HEK293 (cell line): ENCODE measurements at regions not wholly inside any gene's neighbourhood (a gene's known extent, or its start where the extent isn't known, plus 50 kb on each side); places are given as distances from the start of the nearest gene placed in this dataset.
"Not testable (repeated sequence)": the region's sequence is repeated elsewhere in the genome, so short reads cannot be mapped to it uniquely, and the experiment has no call there.

ENCODE experiments used
- CTCF ChIA-PET: fragments of 350-600 bp; formaldehyde crosslinking; extraction: SDS; loops from one replicate; lab custom pipeline; 2021; ENCODE audit warnings: antibody characterized with exemption; lab: Yijun Ruan, JAX
- POLR2A ChIA-PET: fragments of 300-600 bp; formaldehyde crosslinking; extraction: SDS; loops from one replicate; lab custom pipeline; 2020; ENCODE audit warnings: antibody characterized with exemption, inconsistent platforms; lab: Yijun Ruan, JAX
- H3K27ac ChIP-seq: fragments of 200-500 bp; sonication (Bioruptor generic); 2 replicates; pipeline ENCODE4 v1.5.1; 2014; ENCODE audit warnings: low read depth, low read length, control low read depth, inconsistent platforms; ENCODE audit errors: extremely low read depth
- H3K36me3 ChIP-seq, 2 experiments: fragments of 200-500 bp in 1 of 2; sonication (Bioruptor generic) in 1 of 2; 1 replicate in 1 of 2; 2 replicates in 1 of 2; pipeline ENCODE4 v1.5.1; 2014 to 2017; ENCODE audit warnings: inconsistent platforms in 2 of 2, low read length in 2 of 2; ENCODE audit not compliant: control insufficient read depth in 2 of 2, insufficient read depth in 1 of 2
- H3K4me1 ChIP-seq: fragments of 200-500 bp; sonication (Bioruptor generic); 2 replicates; pipeline ENCODE4 v1.5.1; 2014; ENCODE audit warnings: mild to moderate bottlenecking, low read length, inconsistent platforms; ENCODE audit not compliant: control insufficient read depth, insufficient read depth
- H3K4me3 ChIP-seq: 2 replicates; pipeline ENCODE4 v1.5.1; 2011; ENCODE audit warnings: low read depth, mild to moderate bottlenecking, control low read depth, low read length, moderate library complexity
- H3K9me3 ChIP-seq: fragments of 200-500 bp; sonication (Bioruptor generic); 2 replicates; pipeline ENCODE4 v1.5.1; 2014; ENCODE audit warnings: low read depth, low read length, inconsistent platforms; ENCODE audit not compliant: control insufficient read depth, insufficient read depth
- HOXA7 ChIP-seq: sonication (generic); formaldehyde crosslinking; IDR thresholded peaks from 2 replicates; pipeline ENCODE4 v1.8.1; 2022; ENCODE audit warnings: missing genetic modification reagents, borderline replicate concordance
- MEIS1 ChIP-seq: sonication (generic); formaldehyde crosslinking; IDR thresholded peaks from 2 replicates; pipeline ENCODE4 v1.8.1; 2022; ENCODE audit warnings: missing genetic modification reagents, mild to moderate bottlenecking, borderline replicate concordance
- SCRT2 ChIP-seq: fragments of 450-650 bp; formaldehyde crosslinking; IDR thresholded peaks from 2 replicates; pipeline ENCODE4 v1.5.1; 2016; ENCODE audit warnings: missing biosample characterization, missing genetic modification characterization
- ZBTB1 ChIP-seq: fragments of 450-650 bp; formaldehyde crosslinking; IDR thresholded peaks from 2 replicates; pipeline ENCODE4 v1.5.1; 2016; ENCODE audit warnings: missing biosample characterization, missing genetic modification characterization
- ZIC2 ChIP-seq: fragments of 450-650 bp; formaldehyde crosslinking; IDR thresholded peaks from 2 replicates; pipeline ENCODE4 v1.5.1; 2016; ENCODE audit warnings: missing biosample characterization, missing genetic modification characterization
- ZNF138 ChIP-seq: fragments of 450-650 bp; formaldehyde crosslinking; IDR thresholded peaks from 2 replicates; pipeline ENCODE4 v1.5.1; 2016; ENCODE audit warnings: missing biosample characterization, missing genetic modification characterization, borderline replicate concordance
- ZNF211 ChIP-seq: fragments of 450-650 bp; formaldehyde crosslinking; IDR thresholded peaks from 2 replicates; pipeline ENCODE4 v1.5.1; 2016; ENCODE audit warnings: low read depth, missing biosample characterization, missing genetic modification characterization
- ZNF37A ChIP-seq: fragments of 450-650 bp; IDR thresholded peaks from 2 replicates; pipeline ENCODE4 v1.5.1; 2018; ENCODE audit warnings: missing biosample characterization, missing genetic modification characterization
- ZNF416 ChIP-seq: fragments of 450-650 bp; formaldehyde crosslinking; IDR thresholded peaks from 2 replicates; pipeline ENCODE4 v1.5.1; 2016; ENCODE audit warnings: missing biosample characterization, missing genetic modification characterization
- ZNF48 ChIP-seq: fragments of 450-650 bp; formaldehyde crosslinking; IDR thresholded peaks from 2 replicates; pipeline ENCODE4 v1.5.1; 2016; ENCODE audit warnings: missing biosample characterization, missing genetic modification characterization
- ZNF621 ChIP-seq: fragments of 450-650 bp; formaldehyde crosslinking; IDR thresholded peaks from 2 replicates; pipeline ENCODE4 v1.5.1; 2017; ENCODE audit warnings: missing biosample characterization, missing genetic modification characterization
- ZNF629 ChIP-seq: fragments of 450-650 bp; formaldehyde crosslinking; IDR thresholded peaks from 2 replicates; pipeline ENCODE4 v1.5.1; 2017; ENCODE audit warnings: missing biosample characterization, missing genetic modification characterization
- ZNF658 ChIP-seq: fragments of 450-650 bp; formaldehyde crosslinking; IDR thresholded peaks from 2 replicates; pipeline ENCODE4; 2016; ENCODE audit warnings: missing biosample characterization, missing genetic modification characterization
- ZNF670 ChIP-seq: fragments of 450-650 bp; formaldehyde crosslinking; IDR thresholded peaks from 2 replicates; pipeline ENCODE4 v1.5.1; 2016; ENCODE audit warnings: missing biosample characterization, missing genetic modification characterization, low read depth
- ZNF792 ChIP-seq: fragments of 450-650 bp; formaldehyde crosslinking; IDR thresholded peaks from 2 replicates; pipeline ENCODE4 v1.5.1; 2016; ENCODE audit warnings: missing biosample characterization, missing genetic modification characterization
- ZNF843 ChIP-seq: fragments of 450-650 bp; formaldehyde crosslinking; IDR thresholded peaks from 2 replicates; pipeline ENCODE4 v1.5.1; 2016; ENCODE audit warnings: missing biosample characterization, missing genetic modification characterization
- ZSCAN16 ChIP-seq: fragments of 450-650 bp; formaldehyde crosslinking; IDR thresholded peaks from 2 replicates; pipeline ENCODE4 v1.5.1; 2016; ENCODE audit warnings: missing biosample characterization, missing genetic modification characterization
- TF ChIP-seq, protein P1 (sequence below): fragments of 450-650 bp; formaldehyde crosslinking; conservative IDR thresholded peaks from 2 replicates; pipeline ENCODE4 v1.5.1; 2016; ENCODE audit warnings: low read depth, missing biosample characterization, missing genetic modification characterization
- TF ChIP-seq, protein P2 (sequence below): fragments of 450-650 bp; formaldehyde crosslinking; IDR thresholded peaks from 2 replicates; pipeline ENCODE4; 2016; ENCODE audit warnings: missing biosample characterization, missing genetic modification characterization
- TF ChIP-seq, protein P3 (sequence below): fragments of 450-650 bp; formaldehyde crosslinking; conservative IDR thresholded peaks from 2 replicates; pipeline ENCODE4 v1.5.1; 2016; ENCODE audit warnings: low read depth, missing biosample characterization, missing genetic modification characterization
- TF ChIP-seq, protein P4 (sequence below): fragments of 450-650 bp; formaldehyde crosslinking; IDR thresholded peaks from 2 replicates; pipeline ENCODE4 v1.5.1; 2017; ENCODE audit warnings: missing biosample characterization, mild to moderate bottlenecking, missing genetic modification characterization, moderate library complexity

DNA sequence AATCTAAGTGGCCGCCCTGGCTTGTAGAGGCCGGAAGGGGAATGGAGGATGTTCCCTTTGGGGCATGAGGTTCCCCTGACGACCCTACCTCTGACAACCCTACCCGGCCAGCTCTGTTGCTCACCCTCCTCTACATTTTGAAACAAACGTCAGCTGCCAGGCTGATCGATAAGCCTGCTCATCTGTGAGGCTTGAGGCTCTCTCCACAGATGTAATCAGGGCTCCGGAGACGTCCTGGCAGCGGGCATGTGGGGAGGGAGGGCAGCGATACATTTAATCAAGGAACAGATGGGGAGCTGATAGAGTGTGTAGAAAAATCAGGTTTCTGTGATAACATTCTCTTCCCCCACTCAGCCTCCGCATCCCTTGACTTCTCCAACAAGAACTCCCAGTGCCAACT is 212.3 kb upstream of the SDK2 start:
- TF ChIP-seq ZNF792 (no peak), ZNF211 (tag by site-specific recombination) (no peak), ZBTB1 (tag by site-specific recombination) (no peak), ZNF670 (tag by site-specific recombination) (no peak), ZIC2 (tag by site-specific recombination) (no peak), ZNF138 (no peak), ZNF629 (no peak), ZNF48 (tag by site-specific recombination) (no peak), ZNF621 (tag by site-specific recombination) (no peak), SCRT2 (tag by site-specific recombination) (no peak), ZNF37A (tag by site-specific recombination) (no peak), ZNF658 (tag by site-specific recombination) (no peak), ZNF416 (no peak), ZSCAN16 (tag by site-specific recombination) (no peak)
- TF ChIP-seq, protein P1, sequence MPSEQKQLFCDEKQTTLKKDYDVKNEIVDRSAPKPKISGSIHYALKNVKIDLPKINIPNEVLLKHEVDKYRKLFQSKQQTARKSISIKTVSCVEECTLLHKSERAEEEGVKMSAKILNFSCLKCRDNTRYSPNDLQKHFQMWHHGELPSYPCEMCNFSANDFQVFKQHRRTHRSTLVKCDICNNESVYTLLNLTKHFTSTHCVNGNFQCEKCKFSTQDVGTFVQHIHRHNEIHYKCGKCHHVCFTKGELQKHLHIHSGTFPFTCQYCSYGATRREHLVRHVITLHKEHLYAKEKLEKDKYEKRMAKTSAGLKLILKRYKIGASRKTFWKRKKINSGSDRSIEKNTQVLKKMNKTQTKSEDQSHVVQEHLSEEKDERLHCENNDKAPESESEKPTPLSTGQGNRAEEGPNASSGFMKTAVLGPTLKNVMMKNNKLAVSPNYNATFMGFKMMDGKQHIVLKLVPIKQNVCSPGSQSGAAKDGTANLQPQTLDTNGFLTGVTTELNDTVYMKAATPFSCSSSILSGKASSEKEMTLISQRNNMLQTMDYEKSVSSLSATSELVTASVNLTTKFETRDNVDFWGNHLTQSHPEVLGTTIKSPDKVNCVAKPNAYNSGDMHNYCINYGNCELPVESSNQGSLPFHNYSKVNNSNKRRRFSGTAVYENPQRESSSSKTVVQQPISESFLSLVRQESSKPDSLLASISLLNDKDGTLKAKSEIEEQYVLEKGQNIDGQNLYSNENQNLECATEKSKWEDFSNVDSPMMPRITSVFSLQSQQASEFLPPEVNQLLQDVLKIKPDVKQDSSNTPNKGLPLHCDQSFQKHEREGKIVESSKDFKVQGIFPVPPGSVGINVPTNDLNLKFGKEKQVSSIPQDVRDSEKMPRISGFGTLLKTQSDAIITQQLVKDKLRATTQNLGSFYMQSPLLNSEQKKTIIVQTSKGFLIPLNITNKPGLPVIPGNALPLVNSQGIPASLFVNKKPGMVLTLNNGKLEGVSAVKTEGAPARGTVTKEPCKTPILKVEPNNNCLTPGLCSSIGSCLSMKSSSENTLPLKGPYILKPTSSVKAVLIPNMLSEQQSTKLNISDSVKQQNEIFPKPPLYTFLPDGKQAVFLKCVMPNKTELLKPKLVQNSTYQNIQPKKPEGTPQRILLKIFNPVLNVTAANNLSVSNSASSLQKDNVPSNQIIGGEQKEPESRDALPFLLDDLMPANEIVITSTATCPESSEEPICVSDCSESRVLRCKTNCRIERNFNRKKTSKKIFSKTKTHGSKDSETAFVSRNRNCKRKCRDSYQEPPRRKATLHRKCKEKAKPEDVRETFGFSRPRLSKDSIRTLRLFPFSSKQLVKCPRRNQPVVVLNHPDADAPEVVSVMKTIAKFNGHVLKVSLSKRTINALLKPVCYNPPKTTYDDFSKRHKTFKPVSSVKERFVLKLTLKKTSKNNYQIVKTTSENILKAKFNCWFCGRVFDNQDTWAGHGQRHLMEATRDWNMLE (tag by site-specific recombination) = no peak
- TF ChIP-seq, protein P2, sequence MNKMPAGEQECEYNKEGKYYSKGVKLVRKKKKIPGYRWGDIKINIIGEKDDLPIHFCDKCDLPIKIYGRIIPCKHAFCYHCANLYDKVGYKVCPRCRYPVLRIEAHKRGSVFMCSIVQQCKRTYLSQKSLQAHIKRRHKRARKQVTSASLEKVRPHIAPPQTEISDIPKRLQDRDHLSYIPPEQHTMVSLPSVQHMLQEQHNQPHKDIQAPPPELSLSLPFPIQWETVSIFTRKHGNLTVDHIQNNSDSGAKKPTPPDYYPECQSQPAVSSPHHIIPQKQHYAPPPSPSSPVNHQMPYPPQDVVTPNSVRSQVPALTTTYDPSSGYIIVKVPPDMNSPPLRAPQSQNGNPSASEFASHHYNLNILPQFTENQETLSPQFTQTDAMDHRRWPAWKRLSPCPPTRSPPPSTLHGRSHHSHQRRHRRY (tag by site-specific recombination) = no peak
- TF ChIP-seq, all 188 proteins: peak for 0
- Histone ChIP-seq H3K4me1 (no peaks in the 10 kb centered on the region), H3K27ac (no peak overlapping the region), H3K4me3 (no peak overlapping the region), H3K9me3 (no peaks in the 10 kb centered on the region), H3K36me3 (no peaks in the 10 kb centered on the region)
- ChIA-PET POLR2A (no interaction called here), CTCF (no interaction called here)

DNA sequence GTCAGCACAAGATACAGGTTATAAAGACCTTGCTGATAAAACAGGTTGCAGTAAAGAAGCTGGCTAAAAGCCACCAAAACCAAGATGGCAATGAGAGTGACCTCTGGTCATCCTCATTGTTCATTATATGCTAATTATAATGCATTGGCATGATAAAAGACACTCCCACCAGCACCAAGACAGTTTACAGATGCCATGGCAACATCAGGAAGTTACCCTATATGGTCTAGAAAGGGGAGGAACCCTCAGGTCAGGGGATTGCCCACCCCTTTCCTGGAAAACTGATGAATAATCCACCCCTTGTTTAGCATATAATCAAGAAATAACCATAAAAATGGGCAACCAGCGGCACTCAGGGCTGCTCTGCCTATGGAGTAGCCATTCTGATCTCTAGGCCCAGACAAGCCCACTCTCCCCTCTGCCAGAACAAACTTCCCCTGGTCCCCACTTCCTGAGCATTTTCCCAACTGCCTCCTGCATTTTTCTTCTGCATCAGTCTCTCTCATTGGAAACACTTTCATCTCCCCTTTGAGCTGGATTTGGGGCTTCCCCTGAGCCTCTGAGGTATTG is 215.3 kb upstream of the SDK2 start:
- H3K4me3 ChIP-seq, H3K36me3 ChIP-seq, CTCF ChIA-PET, H3K27ac ChIP-seq, H3K4me1 ChIP-seq, H3K9me3 ChIP-seq, POLR2A ChIA-PET: not testable (repeated sequence)

DNA sequence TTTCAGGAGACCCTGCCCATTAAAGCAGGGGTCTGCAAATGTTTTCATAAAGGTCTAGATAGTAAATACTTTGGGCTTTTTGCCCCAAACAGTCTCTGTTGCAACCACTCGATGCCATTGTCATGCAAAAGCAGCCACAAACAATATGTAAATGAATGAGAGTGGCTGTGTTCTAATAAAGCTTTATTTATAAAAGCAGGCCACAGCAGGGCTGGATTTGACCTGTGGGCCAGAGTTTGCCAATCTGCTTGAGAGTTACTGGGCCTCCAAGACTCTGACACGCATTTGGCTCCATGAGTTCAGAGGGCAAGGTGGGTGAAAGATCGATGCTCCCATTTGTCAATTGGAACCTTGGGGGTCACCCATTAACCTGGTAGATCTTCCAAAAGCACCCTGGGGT is 217.3 kb upstream of the SDK2 start:
- no peak overlapping the region for H3K4me3 ChIP-seq
- ChIA-PET CTCF (no interaction called here), POLR2A (no interaction called here)
- H3K9me3 ChIP-seq = no peaks in the 10 kb centered on the region
- no peaks in the 10 kb centered on the region for H3K36me3 ChIP-seq
- H3K27ac ChIP-seq = no peak overlapping the region
- H3K4me1 ChIP-seq = no peaks in the 10 kb centered on the region
- no peak for TF ChIP-seq ZNF138
- no peak for TF ChIP-seq HOXA7
- TF ChIP-seq MEIS1 = no peak
- TF ChIP-seq, protein P3, sequence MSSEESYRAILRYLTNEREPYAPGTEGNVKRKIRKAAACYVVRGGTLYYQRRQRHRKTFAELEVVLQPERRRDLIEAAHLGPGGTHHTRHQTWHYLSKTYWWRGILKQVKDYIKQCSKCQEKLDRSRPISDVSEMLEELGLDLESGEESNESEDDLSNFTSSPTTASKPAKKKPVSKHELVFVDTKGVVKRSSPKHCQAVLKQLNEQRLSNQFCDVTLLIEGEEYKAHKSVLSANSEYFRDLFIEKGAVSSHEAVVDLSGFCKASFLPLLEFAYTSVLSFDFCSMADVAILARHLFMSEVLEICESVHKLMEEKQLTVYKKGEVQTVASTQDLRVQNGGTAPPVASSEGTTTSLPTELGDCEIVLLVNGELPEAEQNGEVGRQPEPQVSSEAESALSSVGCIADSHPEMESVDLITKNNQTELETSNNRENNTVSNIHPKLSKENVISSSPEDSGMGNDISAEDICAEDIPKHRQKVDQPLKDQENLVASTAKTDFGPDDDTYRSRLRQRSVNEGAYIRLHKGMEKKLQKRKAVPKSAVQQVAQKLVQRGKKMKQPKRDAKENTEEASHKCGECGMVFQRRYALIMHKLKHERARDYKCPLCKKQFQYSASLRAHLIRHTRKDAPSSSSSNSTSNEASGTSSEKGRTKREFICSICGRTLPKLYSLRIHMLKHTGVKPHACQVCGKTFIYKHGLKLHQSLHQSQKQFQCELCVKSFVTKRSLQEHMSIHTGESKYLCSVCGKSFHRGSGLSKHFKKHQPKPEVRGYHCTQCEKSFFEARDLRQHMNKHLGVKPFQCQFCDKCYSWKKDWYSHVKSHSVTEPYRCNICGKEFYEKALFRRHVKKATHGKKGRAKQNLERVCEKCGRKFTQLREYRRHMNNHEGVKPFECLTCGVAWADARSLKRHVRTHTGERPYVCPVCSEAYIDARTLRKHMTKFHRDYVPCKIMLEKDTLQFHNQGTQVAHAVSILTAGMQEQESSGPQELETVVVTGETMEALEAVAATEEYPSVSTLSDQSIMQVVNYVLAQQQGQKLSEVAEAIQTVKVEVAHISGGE = no peak
- no peak for TF ChIP-seq ZNF843
- TF ChIP-seq, protein P4, sequence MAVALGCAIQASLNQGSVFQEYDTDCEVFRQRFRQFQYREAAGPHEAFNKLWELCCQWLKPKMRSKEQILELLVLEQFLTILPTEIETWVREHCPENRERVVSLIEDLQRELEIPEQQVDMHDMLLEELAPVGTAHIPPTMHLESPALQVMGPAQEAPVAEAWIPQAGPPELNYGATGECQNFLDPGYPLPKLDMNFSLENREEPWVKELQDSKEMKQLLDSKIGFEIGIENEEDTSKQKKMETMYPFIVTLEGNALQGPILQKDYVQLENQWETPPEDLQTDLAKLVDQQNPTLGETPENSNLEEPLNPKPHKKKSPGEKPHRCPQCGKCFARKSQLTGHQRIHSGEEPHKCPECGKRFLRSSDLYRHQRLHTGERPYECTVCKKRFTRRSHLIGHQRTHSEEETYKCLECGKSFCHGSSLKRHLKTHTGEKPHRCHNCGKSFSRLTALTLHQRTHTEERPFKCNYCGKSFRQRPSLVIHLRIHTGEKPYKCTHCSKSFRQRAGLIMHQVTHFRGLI (tag by site-specific recombination) = no peak
- no peak for TF ChIP-seq ZNF670 (tag by site-specific recombination)
